ENCODE measurements at regions not wholly inside any gene's neighbourhood (a gene's known extent, or its start where the extent isn't known, plus 50 kb on each side); places are given as distances from the start of the nearest gene placed in this dataset.

- TF ChIP-seq, protein P1, sequence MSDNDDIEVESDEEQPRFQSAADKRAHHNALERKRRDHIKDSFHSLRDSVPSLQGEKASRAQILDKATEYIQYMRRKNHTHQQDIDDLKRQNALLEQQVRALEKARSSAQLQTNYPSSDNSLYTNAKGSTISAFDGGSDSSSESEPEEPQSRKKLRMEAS (IDR thresholded peaks at IDR 0.05; ENCODE audit: low read depth, low read length): no peak
- TF ChIP-seq POLR2A (IDR thresholded peaks at IDR 0.05; ENCODE audit: extremely low read depth, insufficient read length) (no peak), MYC (IDR thresholded peaks at IDR 0.05; ENCODE audit: low read depth, low read length) (no peak), CTCF (IDR thresholded peaks at IDR 0.05; ENCODE audit: low read depth, low read length) (no peak)
- no peak for DNase-seq (ENCODE audit: low read depth)
- H3K4me3 ChIP-seq (ENCODE audit: low read depth, low read length): no peak overlapping the region
Measured at GRCh38 chr2:121159291-121160071, 125.5 kb downstream of the TFCP2L1 start.

GRCh38 chr2:121160366-121160765, 124.6 kb downstream of the TFCP2L1 start:
- H3K4me3 ChIP-seq (ENCODE audit: low read depth, low read length): no peak overlapping the region
- no peak for DNase-seq (ENCODE audit: low read depth)
- TF ChIP-seq POLR2A (IDR thresholded peaks at IDR 0.05; ENCODE audit: extremely low read depth, insufficient read length) (no peak), CTCF (IDR thresholded peaks at IDR 0.05; ENCODE audit: low read depth, low read length) (no peak)

GRCh38 chr2:121161272-121161671, 123.7 kb downstream of the TFCP2L1 start:
- H3K4me3 ChIP-seq (ENCODE audit: low read depth, low read length): no peak overlapping the region
- no peak for DNase-seq (ENCODE audit: low read depth)
- TF ChIP-seq, protein P1 (IDR thresholded peaks at IDR 0.05; ENCODE audit: low read depth, low read length): no peak
- TF ChIP-seq MYC (IDR thresholded peaks at IDR 0.05; ENCODE audit: low read depth, low read length) (no peak), CTCF (IDR thresholded peaks at IDR 0.05; ENCODE audit: low read depth, low read length) (no peak), POLR2A (IDR thresholded peaks at IDR 0.05; ENCODE audit: extremely low read depth, insufficient read length) (no peak)

GRCh38 chr2:121162893-121163292, 122.1 kb downstream of the TFCP2L1 start:
- TF ChIP-seq POLR2A (IDR thresholded peaks at IDR 0.05; ENCODE audit: extremely low read depth, insufficient read length): no peak
- TF ChIP-seq, protein P1 (IDR thresholded peaks at IDR 0.05; ENCODE audit: low read depth, low read length): no peak
- no peak for DNase-seq (ENCODE audit: low read depth)
- no peak overlapping the region for H3K4me3 ChIP-seq (ENCODE audit: low read depth, low read length)

GRCh38 chr2:121164042-121164441, 121.0 kb downstream of the TFCP2L1 start:
- no peak overlapping the region for H3K4me3 ChIP-seq (ENCODE audit: low read depth, low read length)
- DNase-seq (ENCODE audit: low read depth): no peak
- TF ChIP-seq, protein P1 (IDR thresholded peaks at IDR 0.05; ENCODE audit: low read depth, low read length): no peak
- TF ChIP-seq CTCF (IDR thresholded peaks at IDR 0.05; ENCODE audit: low read depth, low read length) (no peak), POLR2A (IDR thresholded peaks at IDR 0.05; ENCODE audit: extremely low read depth, insufficient read length) (no peak), MYC (IDR thresholded peaks at IDR 0.05; ENCODE audit: low read depth, low read length) (no peak)

GRCh38 chr2:121165038-121165542, 119.9 kb downstream of the TFCP2L1 start:
- no peak for TF ChIP-seq POLR2A (IDR thresholded peaks at IDR 0.05; ENCODE audit: extremely low read depth, insufficient read length)
- DNase-seq (ENCODE audit: low read depth): no peak
- no peak overlapping the region for H3K4me3 ChIP-seq (ENCODE audit: low read depth, low read length)

Data from NB4 (cell line).